GM23248 (cell line): ENCODE measurements at regions not wholly inside any gene's neighbourhood (a gene's known extent, or its start where the extent isn't known, plus 50 kb on each side); places are given as distances from the start of the nearest gene placed in this dataset.

Experiments
- EZH2 ChIP-seq: fragments of 200-600 bp; sonication (generic); IDR thresholded peaks from 2 replicates; pipeline ENCODE4 v1.6.1; 2018; ENCODE audit warnings: antibody characterized with exemption, mild to moderate bottlenecking; ENCODE audit not compliant: insufficient read depth, poor library complexity, severe bottlenecking
- EZH2phosphoT487 ChIP-seq: fragments of 200-600 bp; sonication (generic); IDR thresholded peaks from 2 replicates; pipeline ENCODE4 v1.6.1; 2018; ENCODE audit warnings: antibody characterized with exemption, moderate library complexity, mild to moderate bottlenecking, low read depth; ENCODE audit not compliant: insufficient read depth

DNA sequence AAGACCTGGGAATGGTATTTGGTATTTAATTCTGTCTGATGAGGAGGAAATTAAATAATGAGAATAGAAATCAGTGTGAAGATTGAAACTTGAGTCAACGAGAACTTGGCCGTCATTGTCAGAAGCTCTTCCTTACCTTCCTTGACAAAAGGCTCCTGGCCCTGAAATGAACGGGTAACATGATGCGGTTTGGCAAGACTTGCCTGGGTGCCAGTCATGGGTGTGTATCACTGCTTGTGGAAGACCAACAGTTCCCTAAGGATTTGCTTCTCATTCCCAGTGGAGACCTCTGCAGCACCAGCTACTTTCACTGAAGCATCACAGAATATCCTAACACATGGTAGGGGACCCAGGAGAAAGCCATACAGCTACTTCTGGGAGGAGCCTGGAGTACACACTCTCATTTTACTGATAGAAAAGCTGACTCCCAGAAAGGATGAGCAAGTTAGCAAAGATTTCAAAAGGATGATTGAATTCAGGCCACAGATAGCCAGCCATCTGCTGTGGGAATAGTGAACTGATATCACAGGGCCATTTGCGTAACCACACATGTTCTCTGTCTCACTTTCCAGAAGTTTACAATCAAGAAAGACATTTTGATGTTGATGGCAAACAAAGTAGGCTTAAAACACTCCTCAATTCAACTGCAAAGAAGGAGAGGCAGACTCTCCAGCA lies 258.1 kb upstream of the SALL1 start:
- TF ChIP-seq EZH2phosphoT487 (no peak), EZH2 (no peak)
